NCI-H1930 (cell line): ENCODE measurements at regions not wholly inside any gene's neighbourhood (a gene's known extent, or its start where the extent isn't known, plus 50 kb on each side); places are given as distances from the start of the nearest gene placed in this dataset.
"Not testable (repeated sequence)": the region's sequence is repeated elsewhere in the genome, so short reads cannot be mapped to it uniquely, and the experiment has no call there.

ENCODE experiments used
- DNase-seq, 2 experiments: peaks; one replicate each; lab custom pipeline; 2025; lab: John Stamatoyannopoulos, UW

GRCh38 chr4:38470735-38471262 is 193.2 kb upstream of the KLF3 start:
- DNase-seq = no peak

DNA sequence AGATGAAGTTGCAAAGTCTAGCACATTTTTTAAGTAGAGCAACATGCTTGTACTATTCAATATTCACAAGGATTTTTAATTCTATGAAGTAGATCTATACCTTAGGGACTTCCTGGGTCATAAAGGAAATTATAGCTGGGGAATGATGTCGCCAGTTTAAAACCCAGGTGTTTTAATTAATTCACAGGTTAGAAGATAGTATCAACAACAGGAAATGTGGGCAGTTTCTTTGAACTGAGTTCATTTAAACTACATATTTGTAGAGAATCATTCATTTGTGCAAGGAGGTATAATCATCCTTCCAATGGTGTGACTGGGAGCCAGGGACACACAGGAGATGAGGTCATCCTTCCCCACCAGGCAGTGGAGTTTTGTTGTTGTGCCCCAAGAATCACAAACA is 181.3 kb upstream of the KLF3 start:
- DNase-seq = no peak

- DNase-seq = not testable (repeated sequence)
Measured at GRCh38 chr4:38483628-38484027, 180.4 kb upstream of the KLF3 start.

DNA sequence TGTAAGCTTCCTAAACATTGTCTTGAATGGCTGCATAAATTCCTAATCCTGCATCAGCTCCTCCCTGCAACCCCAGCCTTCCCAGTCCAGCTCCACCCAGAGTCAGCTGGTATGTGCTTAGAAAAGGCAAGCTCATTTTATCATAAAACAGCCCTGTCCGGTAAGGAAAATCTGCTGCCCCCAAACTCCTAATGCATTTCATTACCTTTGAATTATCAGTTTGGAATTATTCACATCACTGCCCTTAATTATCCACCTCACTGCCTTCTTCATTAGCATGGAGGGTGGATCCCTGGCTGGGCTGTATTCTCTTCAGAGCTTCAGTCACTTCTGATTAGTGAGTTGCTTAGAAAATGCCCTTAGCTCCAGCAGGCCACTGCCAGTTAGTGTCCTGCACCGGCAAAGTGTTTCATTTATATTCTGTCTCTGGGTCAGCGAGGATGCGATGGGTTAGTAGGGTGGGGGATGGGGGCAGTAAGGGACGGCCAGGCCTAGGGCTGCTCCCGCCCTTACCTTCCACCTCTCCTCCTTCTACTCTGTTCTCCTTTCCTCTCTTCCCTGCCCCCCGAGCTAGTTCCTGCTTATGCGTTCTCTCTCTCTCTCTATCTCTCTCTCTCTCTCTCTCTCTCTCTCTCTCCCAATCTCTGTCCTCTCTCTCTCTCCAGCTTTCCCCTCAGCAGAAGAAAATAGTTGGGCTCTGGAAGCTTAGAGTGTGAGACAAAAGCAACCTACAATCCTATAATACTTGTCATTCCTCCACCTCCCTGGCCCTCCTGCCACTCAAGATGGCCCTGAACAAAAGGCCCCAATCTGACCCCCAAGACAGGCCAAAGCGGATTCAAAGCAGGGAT is 174.8 kb upstream of the KLF3 start:
- DNase-seq = no peak

DNA sequence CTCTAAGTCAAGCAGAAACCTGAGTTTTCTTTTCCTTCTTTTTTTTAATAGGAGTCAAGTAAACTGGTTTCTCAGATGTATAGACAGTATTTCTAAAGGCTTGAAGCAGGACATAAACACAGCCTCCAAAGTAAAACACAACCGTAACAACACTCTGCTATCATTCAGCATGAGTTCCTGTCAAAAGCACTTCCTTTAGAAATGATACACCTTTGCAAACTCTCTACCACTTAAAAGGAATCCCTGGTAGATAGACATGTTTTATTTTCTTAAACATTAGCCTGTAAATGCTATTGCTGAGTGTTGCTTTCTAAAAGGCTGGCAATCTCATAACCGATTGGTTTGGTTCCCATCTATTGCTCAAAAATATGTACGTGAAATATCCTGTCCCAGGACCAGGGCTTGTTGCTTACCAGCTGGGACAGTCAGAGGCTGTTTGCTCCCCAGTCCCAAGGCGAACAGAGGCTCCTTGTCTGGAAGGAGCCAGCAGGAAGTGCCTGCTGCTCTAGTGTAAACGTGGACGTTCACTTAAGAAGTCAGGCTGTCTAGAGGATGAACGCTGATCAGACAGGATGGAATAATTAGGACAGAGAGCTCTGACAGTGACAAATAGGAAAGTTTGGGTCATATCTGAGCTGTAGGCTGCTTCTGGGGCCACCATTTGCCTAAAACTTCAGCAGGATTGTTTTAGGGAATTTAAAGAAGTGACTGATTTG is 173.9 kb upstream of the KLF3 start:
- no peak for DNase-seq

- no peak for DNase-seq
Measured at GRCh38 chr4:38490753-38491446, 173.1 kb upstream of the KLF3 start.

DNA sequence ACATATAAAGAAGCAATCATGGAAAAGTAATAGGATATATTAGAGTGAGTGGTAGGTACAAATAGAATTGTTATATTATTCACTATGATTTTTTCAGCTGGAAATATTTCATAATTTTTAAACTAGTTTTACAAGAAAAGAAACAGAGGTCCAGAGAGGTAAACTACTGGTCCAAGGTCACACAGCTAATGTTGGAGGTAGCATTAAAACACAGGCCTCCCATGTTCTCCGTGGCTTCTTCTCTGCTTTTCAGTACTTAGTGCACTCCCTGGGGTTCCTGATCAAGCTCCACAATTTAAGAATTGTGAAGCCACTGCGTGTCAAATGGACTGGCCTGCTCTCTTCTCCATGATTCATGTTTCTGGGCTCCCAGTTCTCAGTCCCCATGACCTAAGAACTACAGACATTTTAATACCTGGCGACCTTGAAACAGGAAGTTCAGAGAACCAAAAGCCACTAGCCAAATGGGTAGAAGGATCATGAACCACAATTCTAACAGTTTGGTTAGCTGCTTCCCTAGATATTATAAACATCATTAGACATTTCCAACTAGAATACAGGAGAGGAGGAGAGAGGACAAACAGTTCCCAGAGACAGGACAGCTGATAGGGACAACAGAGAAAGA is 172.0 kb upstream of the KLF3 start:
- no peak for DNase-seq

GRCh38 chr4:38493066-38493465 is 170.9 kb upstream of the KLF3 start:
- no peak for DNase-seq

DNA sequence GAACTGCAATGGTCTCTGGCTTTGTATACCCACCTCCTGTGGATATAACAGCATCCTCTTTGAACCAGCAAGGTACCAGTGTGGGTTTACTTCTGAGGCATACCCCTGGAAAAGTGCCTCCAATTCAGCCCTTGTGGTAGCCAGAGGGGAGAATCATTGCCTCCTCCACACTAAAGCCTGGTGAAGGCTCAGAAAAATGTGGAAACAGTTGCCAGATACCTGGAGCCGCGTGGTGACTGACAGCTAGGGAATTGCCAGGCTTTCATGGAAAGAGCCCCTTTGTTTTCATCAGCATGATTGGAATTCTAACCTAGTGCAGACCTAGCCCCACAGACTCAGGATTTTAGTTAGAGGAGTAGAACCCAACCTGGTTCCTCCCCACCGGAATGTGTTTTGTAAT is 168.6 kb upstream of the KLF3 start:
- no peak for DNase-seq

- DNase-seq = no peak
Measured at GRCh38 chr4:38497121-38497520, 166.9 kb upstream of the KLF3 start.

DNA sequence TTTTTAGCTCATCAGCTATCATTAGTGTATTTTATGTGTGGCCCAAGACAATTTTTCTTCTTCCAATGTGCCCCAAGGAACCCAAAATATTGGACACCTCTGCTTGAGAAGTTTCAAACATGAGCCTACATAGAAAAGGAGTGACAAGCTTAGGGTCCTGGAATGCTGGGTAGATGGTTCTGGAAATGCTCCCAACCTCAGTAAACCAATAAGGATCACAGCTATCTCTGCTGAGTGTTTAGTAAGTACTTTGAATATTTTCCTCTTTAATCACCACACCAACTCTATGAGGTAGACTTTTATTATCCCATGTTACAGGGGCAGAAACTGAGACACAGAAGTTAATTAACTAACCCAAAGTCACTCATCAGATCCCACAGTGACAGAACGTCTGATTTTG is 164.9 kb upstream of the KLF3 start:
- no peak for DNase-seq

DNA sequence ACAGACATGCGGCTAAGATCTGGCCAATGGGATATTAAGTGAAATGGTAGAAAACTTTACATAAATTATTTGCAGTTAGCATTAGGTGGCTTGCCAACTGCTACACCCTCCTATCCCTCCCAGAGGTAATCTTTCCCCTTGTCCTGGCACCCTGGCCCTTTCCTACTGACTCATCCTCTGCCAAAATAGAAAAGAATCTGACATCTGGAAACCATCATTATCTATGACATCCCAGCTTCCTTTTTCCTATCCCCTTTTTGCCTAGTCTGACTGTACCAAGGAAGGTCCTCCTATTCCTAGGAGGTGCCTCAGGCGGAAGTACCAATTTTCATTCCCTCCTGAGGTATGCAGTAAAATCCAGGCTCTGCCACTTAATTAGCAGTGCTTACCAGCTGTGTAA is 163.6 kb upstream of the KLF3 start:
- DNase-seq = no peak

- no peak for DNase-seq
Measured at GRCh38 chr4:38501698-38502097, 162.3 kb upstream of the KLF3 start.

GRCh38 chr4:38503689-38504395 is 160.2 kb upstream of the KLF3 start:
- DNase-seq = no peak

- no peak for DNase-seq
Measured at GRCh38 chr4:38504396-38504715, 159.6 kb upstream of the KLF3 start.

- no peak for DNase-seq
Measured at GRCh38 chr4:38509551-38509950, 154.4 kb upstream of the KLF3 start.

GRCh38 chr4:38510201-38510600 is 153.8 kb upstream of the KLF3 start:
- DNase-seq = no peak

- DNase-seq = no peak
Measured at GRCh38 chr4:38511702-38512101, 152.3 kb upstream of the KLF3 start.

GRCh38 chr4:38512840-38513239 is 151.2 kb upstream of the KLF3 start:
- DNase-seq = no peak

DNA sequence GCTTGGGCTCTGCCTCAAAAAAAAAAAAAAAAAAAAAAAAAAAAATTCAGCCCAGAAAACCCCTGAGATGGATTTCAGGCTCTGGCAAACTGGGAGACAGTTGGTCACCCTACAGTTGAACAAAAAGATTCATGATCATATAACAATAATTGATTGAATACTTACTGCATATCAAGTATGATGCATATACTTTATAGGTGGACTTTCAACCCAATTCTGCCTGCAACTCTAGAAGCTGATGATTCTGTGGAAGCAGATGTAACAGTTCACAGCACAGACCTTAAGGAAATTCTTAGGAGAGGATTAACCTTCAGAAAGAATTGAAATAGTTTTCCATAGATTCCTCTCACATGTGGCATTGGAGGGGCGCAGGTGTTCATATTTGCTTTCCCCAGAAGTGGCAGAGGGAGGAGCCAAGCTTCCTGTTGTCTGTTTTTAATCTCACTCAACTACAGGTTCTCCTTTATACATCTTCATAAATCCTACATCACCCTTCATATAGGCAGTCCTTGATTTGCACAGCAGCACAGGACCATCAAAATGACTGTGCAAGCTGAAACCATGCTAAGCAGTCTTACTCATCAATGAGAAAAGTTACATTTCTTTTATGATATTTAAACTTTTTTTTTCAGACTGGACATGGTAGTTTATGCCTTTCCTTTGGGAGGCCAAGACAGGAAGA is 149.4 kb upstream of the KLF3 start:
- no peak for DNase-seq

- DNase-seq = no peak
Measured at GRCh38 chr4:38516190-38516589, 147.8 kb upstream of the KLF3 start.
